HEK293 (cell line): ENCODE measurements at regions not wholly inside any gene's neighbourhood (a gene's known extent, or its start where the extent isn't known, plus 50 kb on each side); places are given as distances from the start of the nearest gene placed in this dataset.

ENCODE experiments used
- AEBP2 ChIP-seq: fragments of 450-650 bp; formaldehyde crosslinking; IDR thresholded peaks from 2 replicates; pipeline ENCODE4 v1.5.1; 2016; ENCODE audit warnings: missing biosample characterization, missing genetic modification characterization, borderline replicate concordance
- BCL11B ChIP-seq: fragments of 450-650 bp; formaldehyde crosslinking; IDR thresholded peaks from 2 replicates; pipeline ENCODE4 v1.5.1; 2016; ENCODE audit warnings: low read depth, missing biosample characterization, missing genetic modification characterization
- BCL6B ChIP-seq: fragments of 450-650 bp; formaldehyde crosslinking; IDR thresholded peaks from 2 replicates; pipeline ENCODE4 v1.5.1; 2017; ENCODE audit warnings: missing biosample characterization, missing genetic modification characterization
- GLI4 ChIP-seq: fragments of 450-650 bp; formaldehyde crosslinking; IDR thresholded peaks from 2 replicates; pipeline ENCODE4 v1.5.1; 2016; ENCODE audit warnings: missing biosample characterization, missing genetic modification characterization
- HIC1 ChIP-seq: fragments of 450-650 bp; formaldehyde crosslinking; IDR thresholded peaks from 2 replicates; pipeline ENCODE4 v1.5.1; 2016; ENCODE audit warnings: missing biosample characterization, missing genetic modification characterization
- SP3 ChIP-seq: fragments of 450-650 bp; formaldehyde crosslinking; IDR thresholded peaks from 2 replicates; pipeline ENCODE4 v1.5.1; 2016; ENCODE audit warnings: missing biosample characterization, missing genetic modification characterization
- ZBTB7A ChIP-seq: fragments of 450-650 bp; formaldehyde crosslinking; IDR thresholded peaks from 2 replicates; pipeline ENCODE4 v1.5.1; 2016; ENCODE audit warnings: low read depth, missing biosample characterization, missing genetic modification characterization
- ZFP37 ChIP-seq: fragments of 450-650 bp; formaldehyde crosslinking; IDR thresholded peaks from 2 replicates; pipeline ENCODE4 v1.5.1; 2016; ENCODE audit warnings: missing biosample characterization, missing genetic modification characterization
- ZIC2 ChIP-seq: fragments of 450-650 bp; formaldehyde crosslinking; IDR thresholded peaks from 2 replicates; pipeline ENCODE4 v1.5.1; 2016; ENCODE audit warnings: missing biosample characterization, missing genetic modification characterization
- ZNF133 ChIP-seq: fragments of 450-650 bp; formaldehyde crosslinking; IDR thresholded peaks from 2 replicates; pipeline ENCODE4 v1.5.1; 2016; ENCODE audit warnings: missing biosample characterization, missing genetic modification characterization
- ZNF148 ChIP-seq: fragments of 450-650 bp; formaldehyde crosslinking; IDR thresholded peaks from 2 replicates; pipeline ENCODE4 v1.5.0; 2017; ENCODE audit warnings: missing biosample characterization, missing genetic modification characterization, borderline replicate concordance
- ZNF169 ChIP-seq: fragments of 450-650 bp; formaldehyde crosslinking; IDR thresholded peaks from 2 replicates; pipeline ENCODE4 v1.5.1; 2016; ENCODE audit warnings: missing biosample characterization, missing genetic modification characterization
- ZNF184 ChIP-seq: fragments of 450-650 bp; IDR thresholded peaks from 2 replicates; pipeline ENCODE4 v1.5.1; 2018; ENCODE audit warnings: missing biosample characterization, mild to moderate bottlenecking, missing genetic modification characterization
- ZNF202 ChIP-seq: fragments of 450-650 bp; formaldehyde crosslinking; IDR thresholded peaks from 2 replicates; pipeline ENCODE4 v1.5.1; 2016; ENCODE audit warnings: missing biosample characterization, missing genetic modification characterization, borderline replicate concordance
- ZNF274 ChIP-seq, 2 experiments: fragments of 200-500 bp in 1 of 2; fragments of 450-650 bp in 1 of 2; sonication (Bioruptor generic) in 1 of 2; formaldehyde crosslinking in 1 of 2; IDR thresholded peaks; 2 replicates each; pipeline versions ENCODE4 v1.5.1 to v1.6.1; 2014 to 2016; ENCODE audit warnings: borderline replicate concordance in 1 of 2, inconsistent platforms in 1 of 2, low read length in 1 of 2, missing biosample characterization in 1 of 2, missing genetic modification characterization in 1 of 2
- ZNF311 ChIP-seq: fragments of 450-650 bp; formaldehyde crosslinking; IDR thresholded peaks from 2 replicates; pipeline ENCODE4 v1.5.1; 2017; ENCODE audit warnings: missing biosample characterization, missing genetic modification characterization, borderline replicate concordance
- ZNF394 ChIP-seq: fragments of 450-650 bp; formaldehyde crosslinking; IDR thresholded peaks from 2 replicates; pipeline ENCODE4 v1.5.1; 2016; ENCODE audit warnings: missing biosample characterization, missing genetic modification characterization, mild to moderate bottlenecking, moderate library complexity, borderline replicate concordance
- ZNF521 ChIP-seq: fragments of 450-650 bp; formaldehyde crosslinking; IDR thresholded peaks from 2 replicates; pipeline ENCODE4 v1.5.1; 2017; ENCODE audit warnings: missing biosample characterization, mild to moderate bottlenecking, missing genetic modification characterization
- ZNF544 ChIP-seq: fragments of 450-650 bp; formaldehyde crosslinking; IDR thresholded peaks from 2 replicates; pipeline ENCODE4 v1.5.0; 2017; ENCODE audit warnings: missing biosample characterization, missing genetic modification characterization
- ZNF610 ChIP-seq: fragments of 450-650 bp; formaldehyde crosslinking; IDR thresholded peaks from 2 replicates; pipeline ENCODE4 v1.5.1; 2016; ENCODE audit warnings: missing biosample characterization, missing genetic modification characterization, borderline replicate concordance
- ZNF639 ChIP-seq: fragments of 450-650 bp; formaldehyde crosslinking; IDR thresholded peaks from 2 replicates; pipeline ENCODE4 v1.5.1; 2016; ENCODE audit warnings: missing biosample characterization, missing genetic modification characterization
- ZNF664 ChIP-seq: fragments of 450-650 bp; formaldehyde crosslinking; IDR thresholded peaks from 2 replicates; pipeline ENCODE4 v1.5.1; 2016; ENCODE audit warnings: missing biosample characterization, missing genetic modification characterization
- ZNF792 ChIP-seq: fragments of 450-650 bp; formaldehyde crosslinking; IDR thresholded peaks from 2 replicates; pipeline ENCODE4 v1.5.1; 2016; ENCODE audit warnings: missing biosample characterization, missing genetic modification characterization

- TF ChIP-seq BCL11B (tag by site-specific recombination) (no peak), ZNF184 (tag by site-specific recombination) (no peak), ZNF521 (tag by site-specific recombination) (peak; percentile 47; the same call in 1 of the 2 replicates), ZIC2 (tag by site-specific recombination) (no peak), BCL6B (tag by site-specific recombination) (peak; percentile 49; the same call in 1 of the 2 replicates), ZNF202 (tag by site-specific recombination) (0 out of 2 replicates have a peak, but pooled peaks have one; percentile 10), ZNF664 (tag by site-specific recombination) (no peak), ZNF148 (tag by site-specific recombination) (peak; percentile 80; the same call in 1 of the 2 replicates), ZNF792 (tag by site-specific recombination) (no peak), ZNF639 (no peak), ZFP37 (tag by site-specific recombination) (no peak), GLI4 (no peak), ZNF311 (tag by site-specific recombination) (0 out of 2 replicates have a peak, but pooled peaks have one; percentile 60), AEBP2 (tag by site-specific recombination) (no peak), SP3 (no peak), ZNF544 (tag by site-specific recombination) (no peak), ZBTB7A (no peak), ZNF169 (tag by site-specific recombination) (0 out of 2 replicates have a peak, but pooled peaks have one; percentile 36), ZNF133 (tag by site-specific recombination) (0 out of 2 replicates have a peak, but pooled peaks have one; percentile 24), HIC1 (tag by site-specific recombination) (no peak), ZNF274 (IDR thresholded peaks at IDR 0.05; ENCODE audit: low read length) (no peak), ZNF274 (tag by site-specific recombination; IDR thresholded peaks at IDR 0.05; ENCODE audit: borderline replicate concordance) (0 out of 2 replicates have a peak, but pooled peaks have one; percentile 59), ZNF610 (tag by site-specific recombination) (no peak), ZNF394 (no peak)
These were observed 85.2 kb upstream of the SLC1A3 start (continued) for GRCh38 chr5:36521219-36521618.
